NOMO-1 treated with dmso at 0.1 percent for 144 hours (cell line): ENCODE measurements at regions not wholly inside any gene's neighbourhood (a gene's known extent, or its start where the extent isn't known, plus 50 kb on each side); places are given as distances from the start of the nearest gene placed in this dataset.

ENCODE experiments used
- DNase-seq: peaks from one replicate; lab custom pipeline; 2025; ENCODE audit not compliant: unreplicated experiment; lab: John Stamatoyannopoulos, UW

GRCh38 chr17:72297326-72298115 lies 176.7 kb downstream of the SOX9 start:
- DNase-seq = no peak

GRCh38 chr17:72299100-72299499 lies 178.3 kb downstream of the SOX9 start:
- peak; percentile 33 for DNase-seq

GRCh38 chr17:72299592-72299991 lies 178.8 kb downstream of the SOX9 start:
- no peak for DNase-seq

GRCh38 chr17:72301887-72302286 lies 181.1 kb downstream of the SOX9 start:
- no peak for DNase-seq

GRCh38 chr17:72302735-72303134 lies 181.9 kb downstream of the SOX9 start:
- no peak for DNase-seq

GRCh38 chr17:72303787-72304733 lies 183.2 kb downstream of the SOX9 start:
- no peak for DNase-seq

- no peak for DNase-seq
These were observed 184.0 kb downstream of the SOX9 start for GRCh38 chr17:72304859-72305258.

- no peak for DNase-seq
These were observed 184.7 kb downstream of the SOX9 start for GRCh38 chr17:72305472-72305871.

- peak; percentile 26 for DNase-seq
These were observed 185.2 kb downstream of the SOX9 start for GRCh38 chr17:72306037-72306436.

GRCh38 chr17:72307836-72308235 lies 187.0 kb downstream of the SOX9 start:
- no peak for DNase-seq

GRCh38 chr17:72308744-72309385 lies 188.0 kb downstream of the SOX9 start:
- no peak for DNase-seq

- DNase-seq = no peak
These were observed 190.2 kb downstream of the SOX9 start for GRCh38 chr17:72311004-72311403.

- no peak for DNase-seq
These were observed 194.5 kb downstream of the SOX9 start for GRCh38 chr17:72315122-72315913.

- DNase-seq = no peak
These were observed 197.3 kb downstream of the SOX9 start for GRCh38 chr17:72318131-72318530.

- DNase-seq = no peak
These were observed 201.1 kb downstream of the SOX9 start for GRCh38 chr17:72321896-72322295.

- DNase-seq = no peak
These were observed 211.5 kb downstream of the SOX9 start for GRCh38 chr17:72332367-72332766.

- DNase-seq = no peak
These were observed 212.8 kb downstream of the SOX9 start for GRCh38 chr17:72333570-72333969.

GRCh38 chr17:72334205-72334604 lies 213.4 kb downstream of the SOX9 start:
- no peak for DNase-seq

- DNase-seq = no peak
These were observed 215.4 kb downstream of the SOX9 start for GRCh38 chr17:72336026-72336803.

- no peak for DNase-seq
These were observed 215.9 kb downstream of the SOX9 start for GRCh38 chr17:72336804-72337070.
